Hypothalamus (tissue), 51 donors: ENCODE measurements at regions not wholly inside any gene's neighbourhood (a gene's known extent, or its start where the extent isn't known, plus 50 kb on each side); places are given as distances from the start of the nearest gene placed in this dataset.
A peak's percentile ranks its signal among the peaks of the same experiment; 100 is the strongest.

Source experiments
- DNase-seq, 51 donors: peaks; one replicate each; lab custom pipeline; 2025; lab: John Stamatoyannopoulos, UW

DNA sequence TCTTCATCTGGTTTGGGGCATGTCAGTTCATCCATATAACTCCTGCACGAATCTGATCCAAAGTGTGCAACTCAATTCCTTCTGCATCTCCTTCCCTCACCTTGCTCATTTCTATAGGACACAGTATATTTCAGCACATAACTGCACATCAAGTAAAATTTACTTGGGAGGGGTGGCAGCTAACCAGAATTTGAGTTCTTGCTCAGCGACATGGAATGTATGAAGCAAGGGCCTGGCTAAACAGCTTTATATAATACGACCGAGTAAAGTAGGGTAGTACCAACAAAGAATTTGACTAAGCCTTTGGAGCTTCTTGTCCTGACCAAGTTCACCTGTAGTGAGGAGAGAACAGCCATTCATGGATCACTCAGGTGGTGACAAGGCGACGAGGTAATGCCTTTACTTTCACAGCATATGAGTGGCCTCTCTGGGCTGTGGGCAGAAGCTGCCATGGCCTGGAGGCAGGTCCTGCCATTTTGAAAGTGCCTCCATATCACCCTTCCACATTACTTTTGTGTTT is 570.2 kb upstream of the TNP1 start:
- DNase-seq, result no peak

DNA sequence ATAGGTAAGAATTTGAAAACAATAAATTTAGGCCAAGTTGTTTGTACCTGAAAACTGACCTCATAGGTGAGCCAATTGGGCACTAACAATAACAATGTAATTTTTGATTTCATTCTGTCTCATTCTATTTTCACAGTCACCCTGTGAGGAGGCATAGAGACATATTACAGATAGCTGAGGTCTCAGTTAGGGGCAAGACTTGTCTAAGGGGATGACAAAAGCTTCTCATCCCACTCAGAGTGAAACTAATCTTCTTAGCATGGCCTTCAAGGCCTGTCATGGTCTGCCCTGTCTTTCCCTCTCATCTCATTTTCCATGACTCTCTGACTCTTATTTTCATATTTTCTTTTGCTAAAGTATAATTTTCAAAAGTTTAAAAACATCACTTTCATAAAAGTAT is 562.0 kb upstream of the TNP1 start:
- no peak for DNase-seq

DNA sequence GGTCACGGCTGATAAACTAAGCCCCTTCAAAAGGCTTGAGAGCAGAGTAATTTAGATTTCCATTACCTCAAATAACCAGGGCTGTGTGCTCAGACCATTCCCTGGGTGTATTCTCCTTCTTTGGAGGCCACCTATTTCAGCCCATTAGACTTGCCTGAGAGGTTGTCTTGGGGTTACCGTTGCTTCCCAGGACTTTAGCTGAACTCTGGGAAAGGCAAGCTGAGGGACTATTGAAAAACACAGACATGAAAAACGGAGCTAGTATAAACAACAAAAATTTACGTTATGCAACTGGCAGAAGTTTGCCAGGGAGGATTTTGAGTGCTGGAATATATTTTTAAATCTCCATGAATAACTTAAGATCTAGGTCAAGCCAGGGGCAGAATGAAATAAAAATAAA is 561.0 kb upstream of the TNP1 start:
- no peak for DNase-seq

GRCh38 chr2:217419055-217419671 is 559.3 kb upstream of the TNP1 start:
- DNase-seq, result no peak

GRCh38 chr2:217418544-217418943 is 558.7 kb upstream of the TNP1 start:
- DNase-seq, result no peak

DNA sequence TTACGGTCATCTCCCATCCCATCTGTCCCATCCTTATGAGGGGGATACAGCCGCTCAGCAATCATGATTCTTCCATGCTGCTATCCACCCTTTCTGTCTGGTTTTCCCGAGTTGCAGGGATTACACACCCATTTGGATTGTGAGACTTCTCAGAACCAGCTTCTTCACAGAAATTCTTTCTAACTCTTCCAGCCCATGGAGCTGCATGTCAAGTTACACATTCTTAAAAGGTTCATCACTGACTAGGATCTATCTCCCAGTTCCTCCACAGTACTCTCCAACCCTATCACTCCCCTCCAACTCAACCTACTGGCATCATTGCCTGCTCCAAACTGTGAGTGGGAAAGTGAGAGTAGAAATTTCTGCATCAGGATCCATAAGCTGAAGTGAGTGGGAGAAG is 558.2 kb upstream of the TNP1 start:
- DNase-seq, result no peak

DNA sequence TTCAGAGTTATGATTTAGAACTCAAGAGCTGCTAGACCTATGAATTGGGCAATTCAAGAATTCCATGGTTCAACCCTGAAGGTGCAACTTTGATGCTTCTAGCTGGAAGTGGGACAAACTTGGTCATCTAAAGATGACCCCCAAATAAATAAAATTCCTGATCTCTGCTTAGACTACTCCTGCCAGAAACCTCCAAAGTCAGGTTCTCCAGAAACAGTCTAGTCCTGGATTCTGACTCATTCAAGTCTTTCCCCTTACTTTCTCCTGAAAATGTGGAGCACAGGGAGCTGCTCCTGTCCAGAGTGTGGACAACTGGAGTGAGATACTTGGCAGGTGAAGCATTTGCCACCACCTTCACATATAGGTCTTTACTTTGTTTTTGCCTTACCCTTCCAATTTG is 557.7 kb upstream of the TNP1 start:
- DNase-seq, result no peak

GRCh38 chr2:217415316-217415715 is 555.5 kb upstream of the TNP1 start:
- no peak for DNase-seq

DNA sequence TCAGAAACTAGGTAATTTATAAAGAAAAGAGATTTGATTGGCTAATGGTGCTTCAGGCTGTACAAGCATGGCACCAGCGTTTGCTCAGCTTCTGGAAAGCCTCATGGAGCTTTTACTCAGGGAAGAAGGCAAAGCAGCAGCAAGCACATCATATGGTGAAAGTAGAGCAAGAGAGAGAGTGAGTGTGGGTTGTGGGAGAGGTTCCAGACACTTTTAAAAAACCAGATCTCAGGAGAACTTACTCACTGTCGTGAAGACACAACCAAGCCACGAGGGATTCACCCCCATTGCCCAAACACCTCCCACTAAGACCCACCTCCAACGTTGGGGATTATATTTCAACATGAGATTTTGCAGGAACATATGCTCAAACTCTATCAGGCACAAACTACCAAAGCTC is 554.6 kb upstream of the TNP1 start:
- DNase-seq, result no peak

DNA sequence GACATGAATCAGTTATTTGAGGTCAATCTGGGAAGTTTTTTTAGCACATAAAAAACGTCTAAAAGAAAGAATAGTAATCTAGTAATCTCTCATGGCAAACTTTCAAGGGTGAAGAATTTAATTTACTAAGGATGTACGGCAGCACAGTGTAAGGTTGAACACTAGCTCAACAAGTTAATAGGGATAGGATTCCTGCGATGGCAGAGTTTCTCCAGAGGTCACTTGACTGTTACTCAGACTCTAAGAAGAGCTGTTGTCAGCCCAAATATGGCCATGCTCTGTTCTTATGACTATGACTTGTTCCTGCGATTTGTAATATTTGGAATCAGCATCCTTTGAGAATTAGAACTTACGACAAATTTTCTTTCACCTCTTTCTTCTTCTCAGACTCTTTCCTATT is 553.3 kb upstream of the TNP1 start:
- DNase-seq, result no peak

- DNase-seq, result no peak
Measured at GRCh38 chr2:217412721-217413120, 552.9 kb upstream of the TNP1 start.

GRCh38 chr2:217412277-217412676 is 552.4 kb upstream of the TNP1 start:
- no peak for DNase-seq

- no peak for DNase-seq
Measured at GRCh38 chr2:217410681-217410960, 550.8 kb upstream of the TNP1 start.

DNA sequence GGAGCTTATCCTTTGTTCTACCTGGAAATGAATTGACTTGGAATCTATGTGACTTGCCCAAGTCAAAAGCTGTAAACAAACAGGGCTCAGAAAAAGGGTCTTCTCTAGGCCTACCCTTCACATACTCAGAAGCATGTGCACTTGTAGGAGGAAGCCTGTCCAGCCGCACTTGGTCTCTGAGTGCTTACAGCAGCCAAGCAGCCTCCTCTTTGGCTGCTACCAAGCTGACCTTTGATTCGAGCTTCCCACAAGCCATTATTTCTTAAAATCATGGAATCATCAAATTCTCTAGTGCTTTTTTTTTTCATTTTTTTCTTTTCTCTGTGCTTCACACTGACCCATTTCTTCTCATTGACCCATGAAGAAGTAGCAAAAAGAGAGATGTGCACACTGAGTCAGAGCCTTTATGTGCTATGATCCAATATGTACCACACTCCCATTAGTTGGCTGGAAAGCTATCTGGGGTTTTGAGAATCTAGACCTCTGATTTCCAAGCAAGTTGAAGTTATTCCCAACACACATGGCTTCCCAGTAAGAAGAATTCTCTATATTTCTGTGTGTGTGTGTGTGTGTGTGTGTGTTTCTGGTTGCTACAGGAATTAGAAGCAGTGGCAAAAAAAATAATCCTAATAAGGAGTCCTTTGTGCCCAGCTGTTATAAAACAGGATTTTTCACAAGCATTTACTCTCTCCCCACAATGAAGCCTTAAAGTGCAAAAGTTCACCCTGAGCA is 550.3 kb upstream of the TNP1 start:
- DNase-seq, result no peak

GRCh38 chr2:217407362-217407761 is 547.5 kb upstream of the TNP1 start:
- DNase-seq, result no peak

DNA sequence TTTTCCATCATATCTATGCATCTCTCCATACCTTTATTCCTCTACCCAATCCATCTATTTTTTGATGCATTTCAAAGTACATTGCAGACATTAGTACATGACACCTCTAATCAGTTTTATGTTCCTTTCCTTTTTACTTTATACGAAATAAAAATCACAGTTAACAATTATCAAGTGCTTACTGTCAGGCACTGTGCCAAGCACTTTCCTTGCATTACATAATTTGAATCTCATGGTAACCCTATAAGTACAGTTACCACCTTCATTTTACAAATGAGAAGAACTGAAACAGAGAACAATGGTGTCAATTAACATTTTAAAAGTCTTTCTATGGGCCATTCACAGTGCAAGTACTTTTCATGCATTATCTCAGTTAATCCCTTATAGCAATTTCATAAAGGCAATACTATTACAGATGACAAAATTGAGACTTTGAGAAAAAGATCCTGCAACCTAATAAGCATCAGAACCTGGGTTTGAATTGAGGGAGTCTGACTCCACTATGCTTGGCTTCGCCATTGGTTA is 544.4 kb upstream of the TNP1 start:
- no peak for DNase-seq

- peak in 1 of 51 donors; percentile 17 for DNase-seq
Measured at GRCh38 chr2:217402761-217403383, 543.0 kb upstream of the TNP1 start.

- DNase-seq, result no peak
Measured at GRCh38 chr2:217402144-217402543, 542.3 kb upstream of the TNP1 start.

- DNase-seq, result no peak
Measured at GRCh38 chr2:217399291-217399690, 539.4 kb upstream of the TNP1 start.

GRCh38 chr2:217398860-217399259 is 539.0 kb upstream of the TNP1 start:
- DNase-seq, result peak in 2 of 51 donors; percentile 1 to 4

DNA sequence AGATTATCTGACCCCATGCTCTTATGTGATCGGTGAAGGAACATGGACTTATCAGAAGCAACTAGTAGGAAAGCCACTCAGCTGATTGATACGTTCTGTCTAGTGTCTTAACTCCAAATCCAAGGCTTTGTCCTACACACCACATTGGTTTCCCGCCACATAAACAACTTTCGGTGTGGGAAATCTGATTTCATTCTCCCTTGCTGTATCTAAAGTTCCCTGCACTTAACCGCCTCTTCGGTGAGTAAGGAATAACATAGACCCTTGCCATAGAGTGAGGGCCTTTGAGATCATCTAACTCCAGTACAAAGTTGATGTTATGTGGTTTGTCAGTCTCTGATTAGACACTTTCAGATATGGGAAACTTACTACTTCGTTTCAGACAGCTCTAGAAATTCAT is 538.2 kb upstream of the TNP1 start:
- no peak for DNase-seq

GRCh38 chr2:217396586-217396985 is 536.7 kb upstream of the TNP1 start:
- no peak for DNase-seq
